Sigmoid colon (tissue), 4 donors: ENCODE measurements at regions not wholly inside any gene's neighbourhood (a gene's known extent, or its start where the extent isn't known, plus 50 kb on each side); places are given as distances from the start of the nearest gene placed in this dataset.

ENCODE experiments used
- CTCF ChIP-seq, 4 experiments: fragments of 450-650 bp in 3 of 4; fragments of 200-600 bp in 1 of 4; IDR thresholded peaks; one replicate each; pipeline ENCODE4 v1.5.1; 2016 to 2019; ENCODE audit warnings: antibody characterized with exemption in 4 of 4, mild to moderate bottlenecking in 3 of 4, moderate library complexity in 2 of 4
- EP300 ChIP-seq, 4 donors: sonication (generic); formaldehyde crosslinking; IDR thresholded peaks; one replicate each; pipeline ENCODE4 v1.6.1; 2017; ENCODE audit warnings: antibody characterized with exemption in 4 of 4
- POLR2A ChIP-seq, 2 donors: fragments of 450-650 bp; IDR thresholded peaks; one replicate each; pipeline ENCODE4 v1.6.1; 2016; ENCODE audit warnings: antibody characterized with exemption in 2 of 2, mild to moderate bottlenecking in 2 of 2, moderate library complexity in 2 of 2

GRCh38 chr13:34478376-34478775 lies 463.7 kb upstream of the NBEA start:
- TF ChIP-seq CTCF (IDR thresholded peaks at IDR 0.05) (no peak), POLR2A (IDR thresholded peaks at IDR 0.05) (no peak), EP300 (IDR thresholded peaks at IDR 0.05) (no peak)
